ENCODE measurements at regions not wholly inside any gene's neighbourhood (a gene's known extent, or its start where the extent isn't known, plus 50 kb on each side); places are given as distances from the start of the nearest gene placed in this dataset.
A peak's percentile ranks its signal among the peaks of the same experiment; 100 is the strongest.

DNA sequence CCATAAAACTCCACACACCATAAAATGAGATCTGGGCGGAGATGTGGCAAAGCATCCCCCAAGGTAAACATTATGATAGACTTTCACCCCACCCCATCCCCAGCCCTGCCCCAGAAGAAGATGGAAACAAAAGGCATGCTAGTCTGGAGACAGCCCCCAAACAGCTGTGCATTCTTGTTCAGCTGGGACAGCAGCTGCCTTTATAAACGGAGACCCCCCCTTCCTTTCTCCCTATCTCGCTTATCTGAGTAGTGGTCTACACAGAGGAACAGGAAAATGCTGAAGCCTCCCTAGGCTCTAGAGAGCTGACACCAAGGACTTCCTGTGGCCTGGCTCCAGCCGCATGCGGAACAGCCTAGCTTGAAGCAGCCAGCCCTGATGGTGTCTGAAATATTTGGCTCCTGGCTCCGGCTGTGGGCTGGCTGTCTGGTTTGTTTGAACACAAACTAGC, 190.3 kb upstream of the ANKFN1 start:
- Histone ChIP-seq H4K20me1 (ENCODE audit: insufficient read depth, poor library complexity, severe bottlenecking) (no peaks in the 10 kb centered on the region), H3K9me2 (replicated peaks; ENCODE audit: insufficient read depth) (no peaks in the 10 kb centered on the region), H3K4me1 (ENCODE audit: insufficient read depth) (peaks cover 10% of the 10 kb centered on the region), H3K4me3 (no peak overlapping the region), H3K4me2 (no peak overlapping the region), H3K79me2 (no peaks in the 10 kb centered on the region), H3K9me3 (ENCODE audit: low read depth) (no peaks in the 10 kb centered on the region), H3K36me3 (replicated peaks; ENCODE audit: insufficient read depth, low read depth) (no peaks in the 10 kb centered on the region), H3K27ac (peak overlapping the region; percentile 87), H2AFZ (no peak overlapping the region), H3K27me3 (peaks cover under 1% of the 10 kb centered on the region)
- TF ChIP-seq EZH2phosphoT487 (IDR thresholded peaks at IDR 0.05; ENCODE audit: low read depth, severe bottlenecking, unreplicated experiment), result no peak
- TF ChIP-seq, protein P1, sequence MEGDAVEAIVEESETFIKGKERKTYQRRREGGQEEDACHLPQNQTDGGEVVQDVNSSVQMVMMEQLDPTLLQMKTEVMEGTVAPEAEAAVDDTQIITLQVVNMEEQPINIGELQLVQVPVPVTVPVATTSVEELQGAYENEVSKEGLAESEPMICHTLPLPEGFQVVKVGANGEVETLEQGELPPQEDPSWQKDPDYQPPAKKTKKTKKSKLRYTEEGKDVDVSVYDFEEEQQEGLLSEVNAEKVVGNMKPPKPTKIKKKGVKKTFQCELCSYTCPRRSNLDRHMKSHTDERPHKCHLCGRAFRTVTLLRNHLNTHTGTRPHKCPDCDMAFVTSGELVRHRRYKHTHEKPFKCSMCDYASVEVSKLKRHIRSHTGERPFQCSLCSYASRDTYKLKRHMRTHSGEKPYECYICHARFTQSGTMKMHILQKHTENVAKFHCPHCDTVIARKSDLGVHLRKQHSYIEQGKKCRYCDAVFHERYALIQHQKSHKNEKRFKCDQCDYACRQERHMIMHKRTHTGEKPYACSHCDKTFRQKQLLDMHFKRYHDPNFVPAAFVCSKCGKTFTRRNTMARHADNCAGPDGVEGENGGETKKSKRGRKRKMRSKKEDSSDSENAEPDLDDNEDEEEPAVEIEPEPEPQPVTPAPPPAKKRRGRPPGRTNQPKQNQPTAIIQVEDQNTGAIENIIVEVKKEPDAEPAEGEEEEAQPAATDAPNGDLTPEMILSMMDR (IDR thresholded peaks at IDR 0.05; ENCODE audit: poor library complexity), result no peak
- no peak for TF ChIP-seq EZH2 (IDR thresholded peaks at IDR 0.05; ENCODE audit: borderline replicate concordance)
- 45% methylated on average over 6 of the region's 6 CpGs for WGBS (ENCODE audit: low lambda C conversion rate, missing lambda C conversion rate)
- DNase-seq (ENCODE audit: low spot score), result peak; percentile 51

DNA sequence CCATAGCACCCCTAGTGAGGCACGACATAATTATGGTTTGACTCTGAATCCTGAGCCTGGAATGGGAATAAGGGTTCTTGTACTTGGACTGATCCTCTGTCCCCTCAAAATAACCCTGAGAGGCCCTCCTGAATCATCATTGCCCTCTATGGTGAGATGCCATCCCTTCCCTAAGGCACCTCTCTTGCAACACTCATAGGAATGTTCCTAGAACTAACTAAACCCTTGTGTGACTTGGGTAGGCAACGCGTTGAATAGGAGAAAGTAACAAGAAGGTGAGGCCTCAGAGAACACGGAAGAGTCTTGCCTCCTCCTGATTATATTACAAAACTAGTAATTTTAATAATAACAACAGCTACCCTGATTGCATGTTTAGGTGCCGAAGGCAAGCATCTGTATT, 189.1 kb upstream of the ANKFN1 start:
- no peaks in the 10 kb centered on the region for H3K9me2 ChIP-seq (replicated peaks; ENCODE audit: insufficient read depth)
- no peak overlapping the region for H3K27ac ChIP-seq
- no peaks in the 10 kb centered on the region for H3K79me2 ChIP-seq
- no peak overlapping the region for H2AFZ ChIP-seq
- TF ChIP-seq, protein P1 (IDR thresholded peaks at IDR 0.05; ENCODE audit: poor library complexity), result no peak
- TF ChIP-seq EZH2phosphoT487 (IDR thresholded peaks at IDR 0.05; ENCODE audit: low read depth, severe bottlenecking, unreplicated experiment) (no peak), EZH2 (IDR thresholded peaks at IDR 0.05; ENCODE audit: borderline replicate concordance) (no peak)
- no peaks in the 10 kb centered on the region for H3K36me3 ChIP-seq (replicated peaks; ENCODE audit: insufficient read depth, low read depth)
- H3K27me3 ChIP-seq, result no peaks in the 10 kb centered on the region
- H3K4me1 ChIP-seq (ENCODE audit: insufficient read depth), result peaks cover 10% of the 10 kb centered on the region
- H3K4me3 ChIP-seq, result no peak overlapping the region
- no peak for DNase-seq (ENCODE audit: low spot score)
- no peak overlapping the region for H3K4me2 ChIP-seq
- WGBS (ENCODE audit: low lambda C conversion rate, missing lambda C conversion rate), result 96% methylated on average over 5 of the region's 5 CpGs
- no peaks in the 10 kb centered on the region for H3K9me3 ChIP-seq (ENCODE audit: low read depth)
- no peaks in the 10 kb centered on the region for H4K20me1 ChIP-seq (ENCODE audit: insufficient read depth, poor library complexity, severe bottlenecking)

DNA sequence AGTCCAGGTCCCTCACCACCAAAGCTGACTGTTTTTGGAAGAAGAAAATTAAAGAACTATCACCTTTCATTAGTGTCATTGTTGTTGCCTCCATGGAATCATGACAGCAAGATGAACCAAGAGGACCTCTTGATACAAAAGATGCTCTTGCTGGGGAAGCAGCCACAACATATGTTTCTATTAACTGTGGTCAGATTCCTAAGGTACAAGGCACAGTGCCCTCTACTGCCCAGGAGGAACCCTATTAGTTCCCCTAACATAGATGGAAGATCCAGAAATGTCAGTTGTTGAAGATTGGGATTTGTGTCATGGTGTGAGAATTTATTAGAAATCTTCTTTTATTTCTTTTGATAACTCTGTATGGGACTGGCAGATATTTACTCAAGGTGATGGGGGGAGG, 188.2 kb upstream of the ANKFN1 start:
- no peak overlapping the region for H2AFZ ChIP-seq
- H3K36me3 ChIP-seq (replicated peaks; ENCODE audit: insufficient read depth, low read depth), result no peaks in the 10 kb centered on the region
- H3K27ac ChIP-seq, result no peak overlapping the region
- TF ChIP-seq EZH2 (IDR thresholded peaks at IDR 0.05; ENCODE audit: borderline replicate concordance) (no peak), EZH2phosphoT487 (IDR thresholded peaks at IDR 0.05; ENCODE audit: low read depth, severe bottlenecking, unreplicated experiment) (no peak)
- TF ChIP-seq, protein P1 (IDR thresholded peaks at IDR 0.05; ENCODE audit: poor library complexity), result no peak
- H3K79me2 ChIP-seq, result no peaks in the 10 kb centered on the region
- no peak for DNase-seq (ENCODE audit: low spot score)
- H3K4me3 ChIP-seq, result no peak overlapping the region
- H3K9me3 ChIP-seq (ENCODE audit: low read depth), result no peaks in the 10 kb centered on the region
- no peaks in the 10 kb centered on the region for H4K20me1 ChIP-seq (ENCODE audit: insufficient read depth, poor library complexity, severe bottlenecking)
- H3K4me1 ChIP-seq (ENCODE audit: insufficient read depth), result peaks cover 10% of the 10 kb centered on the region
- no peak overlapping the region for H3K4me2 ChIP-seq
- no peaks in the 10 kb centered on the region for H3K9me2 ChIP-seq (replicated peaks; ENCODE audit: insufficient read depth)
- H3K27me3 ChIP-seq, result no peaks in the 10 kb centered on the region
